Coronary artery (tissue), 2 donors: ENCODE measurements at regions not wholly inside any gene's neighbourhood (a gene's known extent, or its start where the extent isn't known, plus 50 kb on each side); places are given as distances from the start of the nearest gene placed in this dataset.

Source experiments
- DNase-seq: peaks from one replicate; pipeline ENCODE4 v3.0.0-alpha.2; 2017; ENCODE audit warnings: low spot score
- H3K27ac ChIP-seq, 2 donors: fragments of 200-600 bp; sonication (generic); one replicate each; pipeline ENCODE4 v1.5.1; 2016 to 2019
- H3K4me3 ChIP-seq: fragments of 200-600 bp; sonication (generic); 2 replicates; pipeline ENCODE4 v1.5.1; 2016; ENCODE audit warnings: mild to moderate bottlenecking, moderate library complexity
- TF ChIP-seq, protein P1 (sequence below): fragments of 200-600 bp; sonication (generic); IDR thresholded peaks from one replicate; pipeline ENCODE4 v1.5.1; 2019; ENCODE audit warnings: antibody characterized with exemption

DNA sequence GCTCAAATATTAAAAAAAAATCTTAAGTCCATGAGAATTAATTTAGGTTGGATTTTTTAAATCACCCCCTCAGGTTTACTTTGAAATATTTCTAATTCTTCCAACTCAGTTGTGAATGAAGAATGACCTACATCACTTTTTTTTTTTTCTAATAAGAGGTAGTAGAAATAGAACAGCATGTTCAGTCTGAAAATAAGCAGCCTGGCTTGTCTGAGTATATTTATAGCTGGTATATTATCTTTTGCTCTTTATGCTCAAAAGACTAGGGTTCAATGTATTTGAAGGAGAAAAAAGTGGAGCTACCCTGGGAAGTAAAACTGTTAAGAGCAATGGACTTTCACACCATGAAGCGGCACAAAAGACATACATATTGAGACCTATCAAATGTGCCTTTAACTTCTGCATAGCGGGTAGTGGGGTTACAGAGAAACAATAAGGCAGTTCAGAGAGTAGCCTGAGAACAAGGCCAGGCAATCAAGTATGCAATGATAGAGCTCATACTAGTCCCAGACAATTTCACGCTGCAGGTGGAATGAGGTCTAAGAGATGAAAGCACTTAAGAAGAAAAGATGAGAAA lies 175.4 kb upstream of the CDH12 start:
- Histone ChIP-seq H3K27ac (no peak overlapping the region), H3K4me3 (no peak overlapping the region)
- TF ChIP-seq, protein P1, sequence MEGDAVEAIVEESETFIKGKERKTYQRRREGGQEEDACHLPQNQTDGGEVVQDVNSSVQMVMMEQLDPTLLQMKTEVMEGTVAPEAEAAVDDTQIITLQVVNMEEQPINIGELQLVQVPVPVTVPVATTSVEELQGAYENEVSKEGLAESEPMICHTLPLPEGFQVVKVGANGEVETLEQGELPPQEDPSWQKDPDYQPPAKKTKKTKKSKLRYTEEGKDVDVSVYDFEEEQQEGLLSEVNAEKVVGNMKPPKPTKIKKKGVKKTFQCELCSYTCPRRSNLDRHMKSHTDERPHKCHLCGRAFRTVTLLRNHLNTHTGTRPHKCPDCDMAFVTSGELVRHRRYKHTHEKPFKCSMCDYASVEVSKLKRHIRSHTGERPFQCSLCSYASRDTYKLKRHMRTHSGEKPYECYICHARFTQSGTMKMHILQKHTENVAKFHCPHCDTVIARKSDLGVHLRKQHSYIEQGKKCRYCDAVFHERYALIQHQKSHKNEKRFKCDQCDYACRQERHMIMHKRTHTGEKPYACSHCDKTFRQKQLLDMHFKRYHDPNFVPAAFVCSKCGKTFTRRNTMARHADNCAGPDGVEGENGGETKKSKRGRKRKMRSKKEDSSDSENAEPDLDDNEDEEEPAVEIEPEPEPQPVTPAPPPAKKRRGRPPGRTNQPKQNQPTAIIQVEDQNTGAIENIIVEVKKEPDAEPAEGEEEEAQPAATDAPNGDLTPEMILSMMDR: no peak
- no peak for DNase-seq

DNA sequence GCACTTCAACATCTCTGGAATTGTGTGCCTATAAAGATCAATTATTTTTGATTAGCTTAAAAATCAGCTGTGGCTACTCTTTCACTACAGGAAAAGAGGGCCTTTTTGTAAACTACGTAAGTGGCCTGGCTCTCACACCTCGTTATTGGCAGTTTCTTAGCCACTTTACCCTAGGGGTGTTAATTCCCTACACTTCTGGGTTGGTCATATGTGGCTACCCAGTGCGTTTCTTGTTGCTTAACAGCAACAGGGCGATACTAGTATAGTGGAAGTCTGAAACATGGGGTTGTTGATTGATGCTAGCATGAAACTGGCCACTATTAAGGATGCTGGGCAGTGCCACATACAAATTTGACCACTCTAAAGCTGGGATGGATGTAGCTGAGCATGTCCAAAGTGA lies 174.7 kb upstream of the CDH12 start:
- Histone ChIP-seq H3K27ac (no peak overlapping the region), H3K4me3 (no peak overlapping the region)
- no peak for DNase-seq
- TF ChIP-seq, protein P1: no peak

DNA sequence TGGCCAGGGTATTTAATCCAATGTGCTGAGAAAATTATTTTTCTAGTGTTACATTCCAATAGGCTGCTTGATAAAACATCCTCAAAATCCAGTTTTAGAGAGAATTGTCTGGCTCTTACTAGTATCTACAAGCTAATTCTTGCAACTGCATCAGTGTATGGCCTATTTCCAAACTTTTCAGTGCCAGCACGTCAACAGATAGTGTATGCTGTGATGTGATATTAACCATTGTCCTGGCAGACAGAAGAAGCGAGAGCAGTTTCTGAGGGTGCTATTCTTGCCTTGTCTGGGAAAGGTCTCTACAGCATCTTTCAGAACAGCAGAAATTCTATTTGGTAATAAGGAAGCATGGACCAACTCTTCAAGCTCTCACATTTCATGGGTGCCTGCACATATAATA lies 174.2 kb upstream of the CDH12 start:
- TF ChIP-seq, protein P1: no peak
- H3K27ac ChIP-seq: no peak overlapping the region
- DNase-seq: no peak
- no peak overlapping the region for H3K4me3 ChIP-seq

DNA sequence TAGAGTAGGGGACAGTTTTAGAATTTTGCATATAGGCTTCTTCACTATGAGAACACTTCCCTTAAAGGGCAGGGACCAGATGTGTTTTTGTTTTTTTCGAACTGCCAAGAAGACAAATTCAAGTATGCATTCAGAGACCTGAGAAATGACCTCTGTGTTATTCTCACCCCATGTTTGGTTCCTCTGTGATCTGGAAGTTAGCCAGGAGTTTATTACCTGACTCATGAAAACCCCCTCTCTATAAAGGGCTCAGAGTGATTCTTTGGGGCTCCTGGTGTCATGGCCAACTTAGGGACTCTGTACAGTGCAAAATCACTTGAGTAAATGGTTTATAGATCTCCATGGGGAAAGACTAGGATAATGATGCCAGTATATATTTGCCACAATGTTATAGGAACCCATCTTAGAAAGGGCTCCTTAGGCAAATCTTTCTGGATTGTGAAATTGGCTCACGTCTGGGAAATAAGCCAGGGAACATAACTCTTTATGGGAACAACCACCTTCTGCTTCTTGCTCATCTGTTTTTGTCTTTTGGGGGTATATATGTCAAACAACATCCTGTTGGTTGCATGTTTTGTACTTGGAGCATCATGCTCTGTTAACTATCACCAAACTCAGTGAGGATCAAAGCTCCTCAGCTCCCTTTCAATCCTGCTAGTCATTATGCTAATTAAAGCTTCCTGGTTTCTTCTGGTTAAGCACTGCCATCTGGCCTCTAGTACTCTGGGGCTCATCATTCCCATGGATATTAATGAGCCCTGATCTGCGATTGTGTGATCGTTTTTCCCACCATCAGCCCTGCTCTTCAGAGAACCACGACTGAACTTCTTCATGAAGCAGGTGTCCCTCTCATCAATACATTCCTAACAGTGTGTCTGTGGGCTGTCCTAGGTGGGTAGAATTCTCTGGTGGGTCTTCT lies 173.4 kb upstream of the CDH12 start:
- Histone ChIP-seq H3K4me3 (no peak overlapping the region), H3K27ac (no peak overlapping the region)
- TF ChIP-seq, protein P1: no peak
- DNase-seq: no peak

DNA sequence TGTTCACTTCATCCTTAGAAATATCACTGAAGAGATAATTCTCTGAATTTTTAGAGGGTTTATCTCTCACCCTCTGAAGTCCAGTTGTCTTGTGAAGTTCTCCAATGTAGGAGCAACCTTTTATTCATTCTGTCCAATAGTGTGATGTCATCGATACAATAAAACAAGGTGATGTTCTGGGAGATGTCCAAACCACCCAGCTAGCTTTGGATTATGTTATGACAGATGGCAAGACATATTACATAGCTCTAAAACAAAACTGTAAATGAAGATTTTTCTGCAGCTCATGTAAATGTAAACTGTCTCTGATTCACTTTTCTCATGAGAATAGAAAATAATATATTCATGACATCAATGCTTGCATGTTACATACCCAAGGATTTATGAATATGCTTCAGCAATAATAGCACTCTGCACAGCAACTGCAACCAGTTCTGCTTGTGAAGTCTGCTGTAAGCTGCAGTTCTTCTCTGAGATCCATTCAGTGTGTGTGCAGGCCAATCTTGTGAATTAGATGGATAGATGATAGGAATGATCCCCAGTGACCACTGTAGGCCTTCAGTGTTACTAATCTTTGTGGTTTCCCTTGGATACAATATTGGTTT lies 172.6 kb upstream of the CDH12 start:
- no peak overlapping the region for H3K4me3 ChIP-seq
- H3K27ac ChIP-seq: no peak overlapping the region
- DNase-seq: no peak
- TF ChIP-seq, protein P1: no peak

DNA sequence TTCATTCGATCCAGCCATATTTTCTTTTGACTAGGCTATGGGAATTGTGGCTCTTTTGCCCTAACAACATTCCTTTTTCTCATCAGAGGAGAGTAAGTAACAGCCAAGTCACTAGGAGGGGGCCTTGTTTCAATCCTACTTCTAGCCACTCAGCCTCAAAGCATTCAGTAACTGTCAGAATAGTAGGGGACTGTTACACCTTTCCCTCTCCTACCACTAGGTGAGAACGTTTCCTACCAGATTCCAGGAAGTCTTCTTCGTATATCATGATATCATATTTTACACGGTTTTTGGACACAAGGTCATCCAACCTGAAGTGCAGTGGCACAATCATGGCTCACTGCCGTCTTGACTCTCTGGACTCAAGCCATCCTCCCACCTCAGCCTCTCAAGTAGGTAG lies 171.3 kb upstream of the CDH12 start:
- TF ChIP-seq, protein P1: no peak
- no peak for DNase-seq
- Histone ChIP-seq H3K27ac (no peak overlapping the region), H3K4me3 (no peak overlapping the region)
